ENCODE measurements at regions not wholly inside any gene's neighbourhood (a gene's known extent, or its start where the extent isn't known, plus 50 kb on each side); places are given as distances from the start of the nearest gene placed in this dataset.
"Not testable (repeated sequence)": the region's sequence is repeated elsewhere in the genome, so short reads cannot be mapped to it uniquely, and the experiment has no call there.

DNA sequence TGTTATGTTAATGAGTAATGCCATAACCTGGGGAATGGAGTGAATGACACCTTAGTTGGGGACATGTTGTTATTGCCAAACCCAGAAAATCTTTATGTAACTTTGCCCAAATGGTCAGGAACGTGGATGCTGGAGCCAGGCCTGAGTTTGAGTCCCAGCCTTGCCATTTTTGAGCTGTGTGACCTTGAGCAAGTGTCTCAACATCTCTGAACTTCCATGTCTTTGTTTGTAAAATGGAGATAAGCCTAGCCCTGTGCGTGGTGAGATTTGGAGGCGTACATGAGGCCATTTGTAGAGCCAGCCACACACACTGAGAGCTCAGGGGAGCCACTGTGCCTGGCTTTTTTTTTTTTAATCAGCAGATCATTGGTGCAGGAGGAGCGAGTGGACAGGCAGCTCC is 247.3 kb downstream of the FOXL1 start:
- no peak for DNase-seq

DNA sequence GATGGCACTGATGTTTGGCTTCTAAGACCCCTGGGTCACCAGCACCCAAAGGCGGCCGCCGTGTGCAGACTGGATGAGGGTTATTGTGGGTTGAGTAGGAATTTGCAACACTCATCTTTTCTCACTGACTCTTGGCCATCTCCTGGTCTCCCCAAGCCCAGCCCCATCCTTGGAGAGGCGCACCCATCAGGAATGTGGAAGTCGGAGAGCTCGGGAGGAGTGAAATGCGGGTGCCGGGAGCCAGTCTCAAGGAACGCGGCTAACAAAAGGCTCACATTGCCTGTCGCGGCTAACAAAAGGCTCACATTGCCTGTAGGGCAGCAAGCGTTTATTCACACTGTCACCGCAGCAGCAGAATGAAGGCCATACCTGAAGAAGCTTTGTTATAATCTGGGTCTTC is 248.6 kb downstream of the FOXL1 start:
- no peak for DNase-seq

DNA sequence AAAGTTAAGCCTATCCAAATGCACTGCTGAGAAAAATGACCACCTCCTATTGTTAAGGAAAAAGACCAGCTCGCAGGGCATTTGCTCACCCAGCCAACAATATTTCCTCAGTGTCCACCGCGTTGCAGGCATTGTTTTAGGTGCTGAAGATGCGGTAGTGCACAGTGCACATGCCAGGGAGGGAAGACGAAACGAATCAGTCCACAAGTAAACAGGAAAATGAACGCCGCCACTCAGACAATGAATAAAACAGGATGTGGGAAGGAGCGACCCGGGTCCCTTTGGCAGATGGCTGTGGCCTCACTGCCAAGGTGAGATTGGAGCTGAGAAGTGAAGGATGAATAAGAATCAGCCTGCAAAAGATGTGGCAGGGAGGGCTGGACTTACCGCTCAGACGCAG is 249.2 kb downstream of the FOXL1 start:
- DNase-seq = no peak

DNA sequence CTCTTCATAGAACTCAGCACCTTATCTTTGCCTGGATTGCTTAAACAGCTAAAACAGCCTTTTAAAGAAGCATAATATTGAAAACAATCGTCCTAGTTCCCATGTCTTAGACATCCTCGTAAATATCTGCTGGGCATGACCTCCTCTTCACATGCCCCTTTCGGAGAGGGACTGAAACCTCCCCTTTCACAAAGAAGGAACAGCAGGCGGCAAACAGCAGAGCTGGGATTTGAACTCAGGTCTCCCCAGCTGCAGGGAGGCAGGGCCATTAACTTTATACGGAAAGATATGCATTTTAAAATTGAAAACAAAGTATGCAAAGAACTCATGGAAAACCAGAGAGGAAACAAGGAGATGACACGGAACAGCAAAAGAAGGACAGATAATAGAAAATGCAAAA is 249.9 kb downstream of the FOXL1 start:
- no peak for DNase-seq

DNA sequence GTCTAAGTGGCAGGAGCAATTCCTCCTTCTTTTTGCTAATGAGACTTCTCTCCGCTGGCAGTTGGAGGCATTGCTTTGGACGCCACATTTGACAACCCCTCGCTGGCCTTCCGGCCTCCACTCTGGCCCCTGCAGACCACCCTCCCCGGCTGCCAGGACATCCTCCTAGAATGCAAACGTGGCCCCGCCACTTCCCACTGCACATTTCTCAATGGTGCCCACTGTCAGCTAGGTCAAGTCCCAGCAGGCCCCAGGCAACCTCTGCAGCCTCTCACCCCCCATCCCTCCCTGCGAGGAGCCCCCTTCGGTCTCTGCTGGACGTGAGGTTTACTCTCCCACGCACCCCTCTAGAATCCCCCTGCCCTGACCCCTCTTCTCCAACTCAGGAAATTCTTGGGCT is 250.3 kb downstream of the FOXL1 start:
- no peak for DNase-seq

DNA sequence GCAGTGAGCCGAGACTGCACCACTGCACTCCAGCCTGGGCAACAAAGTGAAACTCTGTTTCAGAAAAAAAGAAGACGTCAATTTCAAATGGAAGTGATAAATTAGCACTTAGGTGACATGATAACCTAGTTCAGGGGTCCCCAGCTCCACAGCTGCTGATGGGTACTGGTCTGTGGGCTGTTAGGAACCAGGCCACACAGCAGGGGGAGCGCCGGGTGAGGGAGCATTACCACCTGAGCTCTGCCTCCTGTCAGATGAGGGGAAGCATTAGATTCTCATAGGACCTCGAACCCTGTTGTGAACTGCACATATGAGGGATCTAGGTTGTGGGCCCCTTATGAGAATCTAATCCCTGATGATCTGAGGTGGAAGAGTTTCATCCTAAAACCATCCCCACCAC is 253.0 kb downstream of the FOXL1 start:
- no peak for DNase-seq

DNA sequence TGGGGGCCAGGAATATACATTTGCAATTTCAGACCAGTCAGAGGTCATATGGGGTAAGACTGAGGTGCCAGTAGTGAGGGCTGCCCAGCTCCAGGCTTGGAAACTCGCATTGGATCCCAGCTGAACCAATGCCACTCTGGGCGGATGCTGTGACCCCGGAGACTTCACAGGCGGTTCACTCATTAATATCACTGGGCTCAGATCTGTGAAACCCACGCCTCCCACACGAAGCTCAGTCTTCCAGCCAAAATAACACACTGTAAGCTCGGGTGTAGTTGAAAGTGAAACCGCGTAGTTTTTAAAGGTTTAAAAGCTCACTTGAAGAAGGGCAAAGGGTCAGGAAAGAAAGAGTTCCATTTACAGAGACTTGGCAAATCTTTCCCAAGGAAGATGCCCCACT is 254.8 kb downstream of the FOXL1 start:
- no peak for DNase-seq

DNA sequence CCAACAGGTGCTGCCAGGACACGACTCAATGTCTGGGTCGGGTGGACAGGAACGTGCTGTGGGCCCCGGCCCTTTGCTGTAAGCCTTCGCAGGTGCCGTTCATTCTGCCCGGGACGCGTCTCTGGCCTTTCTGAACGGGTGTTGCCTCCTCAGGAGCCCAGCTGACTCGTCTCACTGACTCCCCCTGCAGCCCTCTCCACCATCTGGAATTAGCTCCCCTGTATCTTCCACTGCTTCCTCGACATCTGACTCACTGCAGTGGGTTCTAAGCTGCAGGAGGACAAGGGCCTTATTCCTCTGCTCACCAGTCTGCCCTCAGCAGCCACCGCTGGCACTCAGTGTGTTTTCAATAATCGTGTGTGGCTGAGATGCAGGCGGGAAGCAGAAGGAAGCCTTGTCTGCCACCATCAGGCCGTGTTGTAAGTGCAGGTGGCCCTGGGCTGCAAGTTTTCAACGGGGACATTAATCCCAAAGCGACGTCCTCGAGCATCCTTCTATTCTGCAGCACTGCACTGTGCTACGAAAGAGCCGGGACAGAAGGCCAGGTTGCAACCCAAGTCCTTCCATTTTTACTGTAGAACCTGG is 256.2 kb downstream of the FOXL1 start:
- no peak for DNase-seq

DNA sequence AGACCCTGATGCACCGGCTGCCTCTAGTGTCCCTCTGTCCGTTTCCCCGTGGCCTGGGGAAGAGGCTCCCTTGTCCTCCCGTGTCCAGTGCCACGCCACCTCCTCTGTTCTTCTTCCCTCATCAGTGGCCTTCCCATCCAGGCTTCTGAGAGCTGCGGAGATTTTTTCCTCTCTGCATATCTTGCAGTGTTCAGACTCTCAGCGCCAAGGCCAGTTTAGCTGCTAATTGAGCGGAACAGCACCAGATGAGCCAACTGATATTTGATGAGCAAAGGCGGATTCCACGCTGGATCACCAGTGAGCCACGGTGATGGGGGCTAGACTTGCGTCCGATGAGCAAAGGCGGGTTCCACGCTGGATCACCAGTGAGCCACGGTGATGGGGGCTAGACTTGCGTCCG is 257.6 kb downstream of the FOXL1 start:
- DNase-seq = no peak

DNA sequence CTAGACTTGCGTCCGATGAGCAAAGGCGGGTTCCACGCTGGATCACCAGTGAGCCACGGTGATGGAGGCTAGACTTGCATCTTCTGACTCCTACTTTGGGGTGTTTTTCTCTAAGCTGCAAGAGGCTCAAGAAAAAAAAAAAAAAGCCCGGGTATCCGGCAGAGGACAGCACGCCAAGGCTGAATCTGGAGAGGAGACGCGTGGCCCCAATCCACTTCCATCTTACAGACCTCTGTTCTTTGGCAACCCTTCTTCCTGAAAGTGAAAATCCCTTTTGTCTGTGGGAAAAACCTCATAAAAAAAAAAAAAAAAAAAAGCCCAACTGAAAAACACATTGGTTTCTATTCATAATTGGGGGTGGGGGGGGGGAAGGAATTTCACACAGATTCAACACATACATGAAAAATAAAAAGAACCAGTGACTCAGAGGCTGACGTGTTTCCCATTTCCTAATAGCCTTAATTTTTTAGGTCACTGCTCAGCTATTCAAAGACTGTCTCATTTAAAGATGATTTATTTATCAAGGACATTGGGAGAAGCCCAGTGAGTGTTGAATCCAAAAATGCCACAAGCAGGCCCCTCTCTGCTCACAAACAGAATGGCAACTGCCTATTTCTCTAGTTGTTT is 258.3 kb downstream of the FOXL1 start:
- DNase-seq = no peak

DNA sequence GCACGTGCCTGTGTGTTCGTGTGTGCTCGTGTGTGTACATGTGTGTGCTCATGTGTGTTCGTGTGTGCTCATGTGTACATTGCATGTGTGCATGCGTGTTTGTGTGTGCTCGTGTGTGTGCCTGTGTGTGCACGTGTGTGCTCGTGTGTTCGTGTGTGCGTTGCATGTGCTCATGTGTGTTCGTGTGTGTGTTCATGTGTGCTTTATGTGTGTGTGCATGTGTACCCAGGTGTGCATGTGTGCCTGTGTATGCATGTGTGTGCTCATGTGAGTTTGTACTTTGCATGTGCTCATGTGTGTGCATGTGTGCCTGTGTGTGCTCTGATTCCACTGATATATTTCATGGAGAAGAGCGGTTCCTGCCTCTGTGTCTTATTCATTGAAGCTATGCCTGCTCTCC is 265.5 kb downstream of the FOXL1 start:
- DNase-seq = no peak

DNA sequence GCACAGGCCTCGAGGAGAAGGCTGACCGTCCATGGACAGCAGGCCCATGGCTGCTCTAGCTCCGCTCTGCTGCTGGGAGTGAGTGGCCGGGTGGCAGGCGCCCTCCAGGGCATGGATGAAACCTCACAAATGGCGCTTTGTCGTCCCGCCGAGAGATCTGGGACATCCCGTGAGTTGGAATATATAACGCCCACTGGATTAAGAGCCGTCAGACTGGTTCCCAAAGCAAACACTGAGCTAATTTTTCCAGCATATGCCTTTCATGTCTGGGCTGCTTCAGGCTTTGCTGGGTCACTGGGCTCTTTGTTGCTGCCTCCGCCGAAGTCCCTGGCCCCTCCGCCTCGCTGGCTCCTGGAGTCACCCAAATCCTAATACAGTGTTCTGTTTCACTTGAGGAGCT is 266.3 kb downstream of the FOXL1 start:
- no peak for DNase-seq

DNA sequence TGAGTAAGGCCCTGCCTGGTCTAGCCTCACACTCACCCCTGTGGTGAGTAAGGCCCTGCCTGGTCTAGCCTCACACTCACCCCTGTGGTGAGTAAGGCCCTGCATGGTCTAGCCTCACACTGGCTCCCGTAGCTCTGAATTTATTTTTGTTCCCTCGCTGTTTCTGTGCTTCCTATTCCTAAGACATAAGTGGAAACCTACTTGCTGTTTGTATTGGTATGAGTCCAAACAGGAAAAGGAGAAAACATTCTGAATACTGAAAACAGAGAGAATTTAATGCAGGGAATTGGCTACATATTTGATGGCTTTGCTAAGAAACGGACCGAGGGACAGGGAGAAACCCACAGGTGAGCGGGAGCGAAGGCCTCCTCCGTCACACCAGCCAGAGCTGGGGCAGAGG is 267.8 kb downstream of the FOXL1 start:
- no peak for DNase-seq

DNA sequence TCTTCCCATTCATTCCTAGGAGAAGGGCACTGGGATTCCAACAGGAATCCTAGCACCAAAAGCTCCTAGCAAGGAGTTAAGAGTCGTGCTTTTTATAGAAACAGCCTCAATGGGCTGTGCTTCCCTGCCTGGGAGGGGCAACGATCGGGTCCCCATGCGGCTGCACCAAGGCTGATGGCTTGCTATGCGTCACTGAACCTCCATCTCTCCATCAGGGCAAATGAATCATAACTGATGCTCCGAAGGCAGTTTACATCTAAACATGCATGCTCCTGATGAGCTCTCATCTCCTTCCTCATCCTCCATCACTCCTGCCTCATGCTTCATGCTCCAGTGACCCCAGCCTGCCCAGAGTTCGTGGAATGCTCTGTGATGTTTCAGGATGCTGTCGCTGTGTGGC is 270.5 kb downstream of the FOXL1 start:
- no peak for DNase-seq

DNA sequence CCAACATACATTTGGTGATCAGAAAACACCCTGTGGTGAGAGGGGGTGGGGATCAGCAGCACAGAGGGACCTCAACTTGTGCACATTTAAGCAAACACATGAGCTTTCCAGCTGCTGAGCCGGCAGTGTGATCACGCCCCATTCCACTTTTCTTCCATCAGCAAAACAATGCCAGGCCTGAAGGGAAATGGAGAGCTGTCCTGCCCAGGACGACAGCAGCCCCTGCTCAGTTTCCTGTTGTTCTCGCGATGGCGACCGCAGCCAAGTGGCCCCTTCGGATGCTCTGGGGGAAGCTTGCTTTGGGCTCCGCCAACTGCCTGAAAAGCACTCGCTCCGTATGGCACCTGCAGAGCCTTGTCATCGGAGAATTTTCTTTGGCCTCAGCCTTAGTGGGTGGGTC is 272.3 kb downstream of the FOXL1 start:
- no peak for DNase-seq

DNA sequence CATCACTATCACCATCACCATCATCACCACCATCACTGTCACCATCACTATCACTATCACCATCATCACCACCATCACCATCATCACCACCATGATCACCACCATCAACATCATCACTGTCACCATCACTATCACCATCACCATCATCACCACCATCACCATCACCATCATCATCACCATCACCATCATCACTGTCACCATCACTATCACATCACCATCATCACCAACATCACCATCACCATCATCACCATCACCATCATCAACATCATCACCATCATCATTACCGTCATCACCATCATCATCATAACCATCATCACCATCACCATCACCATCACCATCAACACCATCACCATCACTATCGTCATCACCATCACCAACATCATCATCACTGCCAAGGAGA is 273.8 kb downstream of the FOXL1 start:
- no peak for DNase-seq

DNA sequence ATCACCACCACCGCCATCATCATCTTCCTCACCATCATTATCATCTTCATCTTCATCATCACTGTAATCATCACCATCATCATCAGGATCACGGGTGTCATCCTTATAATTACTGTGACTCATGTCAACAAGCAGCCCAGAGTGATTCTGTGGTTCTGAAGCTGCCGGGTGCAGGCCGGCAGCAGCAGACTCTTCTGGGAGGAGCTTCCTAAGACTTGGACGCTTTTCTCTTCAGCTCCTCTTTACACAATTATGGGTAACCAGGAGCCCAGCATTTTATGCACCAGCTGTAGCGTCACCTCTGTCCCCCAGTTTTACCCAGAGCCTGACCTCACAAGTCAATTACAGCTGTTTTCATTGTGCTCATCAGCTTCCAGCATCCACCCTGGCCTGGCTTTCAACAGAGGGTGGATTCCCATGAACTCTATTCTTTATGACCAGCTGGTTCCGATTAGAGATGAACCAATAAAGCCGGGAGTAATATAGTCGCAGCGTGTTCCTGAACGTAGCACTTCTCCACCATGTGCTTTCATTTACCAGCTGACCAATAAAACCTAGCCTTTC is 275.8 kb downstream of the FOXL1 start:
- DNase-seq = no peak

DNA sequence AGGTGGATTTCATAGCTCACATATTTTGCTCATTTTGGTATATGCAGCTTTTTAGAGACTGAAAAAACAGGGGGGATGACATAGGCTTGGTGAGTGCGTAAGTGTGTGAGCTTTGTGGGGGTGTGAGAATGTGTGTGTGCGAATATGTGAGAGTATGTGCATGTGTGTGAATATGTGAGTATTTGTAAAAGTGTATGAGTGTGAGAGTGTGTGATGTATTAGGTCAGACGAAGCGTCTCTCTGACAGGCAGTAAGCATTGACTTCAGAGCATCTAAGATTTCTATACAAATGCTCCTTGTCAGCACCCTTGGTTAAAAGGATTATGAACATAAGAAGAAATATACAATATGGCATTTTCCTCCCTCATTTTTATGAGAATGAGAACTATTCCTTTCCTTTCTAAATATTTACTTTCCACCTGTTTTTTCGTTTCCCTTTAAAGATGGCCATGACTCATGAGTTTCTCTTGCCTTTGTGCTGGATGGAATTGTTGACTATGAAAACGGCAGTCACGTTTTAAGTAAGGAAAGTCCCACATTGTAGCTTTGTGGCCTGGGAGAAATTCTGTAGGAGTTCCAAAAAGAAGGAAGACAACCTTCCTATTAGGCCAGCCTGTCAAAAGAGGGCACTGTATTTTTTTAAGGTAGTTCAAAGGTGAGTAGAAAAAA is 276.4 kb downstream of the FOXL1 start:
- DNase-seq = no peak

DNA sequence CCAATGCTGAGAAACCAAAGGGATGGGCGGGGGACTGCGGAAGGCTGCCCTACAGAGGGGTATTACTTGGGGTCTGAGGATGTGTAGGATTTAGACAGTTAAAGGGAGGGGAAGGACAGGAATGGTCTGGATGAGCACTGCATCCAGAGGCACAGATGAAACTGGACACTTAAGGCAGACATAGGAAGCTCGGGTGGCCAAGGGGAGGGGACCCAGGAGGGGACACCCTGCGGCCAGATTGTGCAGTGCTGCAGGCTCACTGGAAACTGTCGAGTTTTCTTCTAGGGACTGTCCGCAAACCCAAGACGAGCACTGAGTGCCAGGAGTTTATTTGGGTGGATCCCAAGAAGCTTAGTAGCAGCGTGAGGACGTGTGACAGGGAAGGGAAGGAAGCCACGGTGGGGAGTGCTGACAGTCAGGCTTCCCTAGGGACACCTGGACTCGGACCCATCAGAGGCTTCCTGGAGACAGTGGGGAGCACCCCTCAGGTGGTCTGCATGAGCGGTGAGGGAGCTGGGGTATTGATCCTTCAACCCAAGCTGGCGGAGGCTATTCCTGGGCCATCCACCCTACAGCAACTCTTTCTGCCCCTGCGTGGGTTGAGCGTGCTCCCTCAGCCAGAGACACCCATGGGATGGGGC is 278.7 kb downstream of the FOXL1 start:
- DNase-seq = no peak

DNA sequence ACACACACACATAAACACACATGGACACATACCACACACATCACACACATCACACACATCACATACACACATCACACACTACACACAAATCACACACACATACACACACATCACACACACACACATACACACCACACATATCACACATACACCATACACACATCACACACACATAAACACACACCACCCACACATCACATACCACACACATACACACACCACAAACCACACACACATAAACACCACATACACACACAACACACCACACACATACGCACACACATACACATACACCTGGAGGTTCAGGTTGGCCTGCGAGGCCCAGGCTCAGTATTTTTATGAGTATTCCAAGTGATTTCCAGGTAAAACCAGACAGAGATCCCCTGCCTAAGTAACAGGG is 279.5 kb downstream of the FOXL1 start:
- no peak for DNase-seq

DNA sequence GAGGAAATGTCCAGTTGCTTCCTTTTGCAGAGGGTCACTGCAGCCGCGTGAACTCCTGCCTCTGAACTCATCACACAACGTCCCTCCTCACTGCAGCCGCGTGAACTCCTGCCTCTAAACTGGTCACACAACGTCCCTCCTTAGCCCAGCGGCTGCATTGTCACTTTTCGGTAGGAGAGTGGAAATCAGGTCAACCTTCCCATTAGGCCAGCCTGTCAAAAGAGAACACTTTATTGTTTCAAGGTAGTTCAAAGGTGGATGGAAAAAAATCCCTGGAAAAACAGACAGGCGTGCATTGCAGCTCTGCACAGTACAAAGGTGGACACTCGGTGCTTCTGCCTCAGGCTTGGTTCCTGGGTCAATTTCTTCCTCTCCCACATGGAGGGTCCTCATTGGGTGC is 280.2 kb downstream of the FOXL1 start:
- DNase-seq = no peak

DNA sequence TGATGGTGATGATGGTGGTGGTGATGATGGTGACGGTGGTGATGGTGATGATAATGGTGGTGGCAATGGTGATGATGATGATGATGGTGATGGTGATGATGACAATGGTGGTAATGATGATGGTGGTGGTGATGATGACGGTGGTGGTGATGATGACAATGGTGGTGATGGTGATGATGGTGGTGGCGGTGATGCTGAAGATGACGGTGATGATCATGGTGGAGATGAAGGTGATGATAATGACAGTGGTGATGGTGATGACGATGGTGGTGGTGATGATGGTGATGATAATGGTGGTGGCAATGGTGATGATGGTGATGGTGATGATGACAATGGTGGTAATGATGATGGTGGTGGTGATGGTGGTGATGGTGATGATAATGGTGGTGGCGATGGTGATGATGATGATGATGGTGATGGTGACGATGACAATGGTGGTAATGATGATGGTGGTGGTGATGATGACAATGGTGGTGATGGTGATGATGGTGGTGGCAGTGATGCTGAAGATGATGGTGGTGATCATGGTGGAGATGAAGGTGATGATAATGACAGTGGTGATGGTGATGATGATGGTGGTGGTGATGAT is 283.0 kb downstream of the FOXL1 start:
- not testable (repeated sequence) for DNase-seq

All from anterior cingulate cortex (tissue), 58 donors.